ENCODE measurements at regions not wholly inside any gene's neighbourhood (a gene's known extent, or its start where the extent isn't known, plus 50 kb on each side); places are given as distances from the start of the nearest gene placed in this dataset.
A peak's percentile ranks its signal among the peaks of the same experiment; 100 is the strongest.

DNA sequence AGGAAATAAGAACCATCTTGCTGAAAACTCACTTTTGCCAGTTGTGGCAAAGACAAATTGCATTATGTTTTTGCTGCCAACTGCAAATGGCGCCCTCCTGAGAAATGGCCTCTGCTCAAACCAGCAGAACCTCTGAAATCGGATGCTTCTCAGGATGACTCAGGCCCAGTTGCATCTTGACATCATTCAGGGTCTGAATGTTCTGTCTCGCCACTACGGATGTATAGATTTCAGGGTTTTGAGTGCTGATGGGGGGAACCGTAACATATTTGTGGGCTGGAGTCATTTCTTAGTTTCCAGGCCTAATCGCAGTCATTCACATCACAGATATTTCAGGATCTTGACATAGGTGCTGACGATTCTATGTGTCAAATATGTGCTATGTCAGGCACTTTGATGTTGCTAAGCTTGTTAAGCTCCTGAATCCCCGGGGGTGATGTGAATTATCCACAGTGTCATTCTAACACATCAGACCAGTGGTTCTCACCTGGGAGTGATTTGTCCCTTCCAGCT is 207.1 kb downstream of the NFATC2 start:
- Histone ChIP-seq H3K4me3 (no peak overlapping the region), H3K9me3 (no peaks in the 10 kb centered on the region), H3K27me3 (ENCODE audit: insufficient read depth in 3 of 3, low read length in 2 of 3) (no peaks in the 10 kb centered on the region), H3K4me1 (no peaks in the 10 kb centered on the region), H3K36me3 (ENCODE audit: insufficient read depth in 1 of 2, low read depth in 1 of 2) (no peaks in the 10 kb centered on the region), H3K27ac (no peak overlapping the region)
- TF ChIP-seq, protein P1, sequence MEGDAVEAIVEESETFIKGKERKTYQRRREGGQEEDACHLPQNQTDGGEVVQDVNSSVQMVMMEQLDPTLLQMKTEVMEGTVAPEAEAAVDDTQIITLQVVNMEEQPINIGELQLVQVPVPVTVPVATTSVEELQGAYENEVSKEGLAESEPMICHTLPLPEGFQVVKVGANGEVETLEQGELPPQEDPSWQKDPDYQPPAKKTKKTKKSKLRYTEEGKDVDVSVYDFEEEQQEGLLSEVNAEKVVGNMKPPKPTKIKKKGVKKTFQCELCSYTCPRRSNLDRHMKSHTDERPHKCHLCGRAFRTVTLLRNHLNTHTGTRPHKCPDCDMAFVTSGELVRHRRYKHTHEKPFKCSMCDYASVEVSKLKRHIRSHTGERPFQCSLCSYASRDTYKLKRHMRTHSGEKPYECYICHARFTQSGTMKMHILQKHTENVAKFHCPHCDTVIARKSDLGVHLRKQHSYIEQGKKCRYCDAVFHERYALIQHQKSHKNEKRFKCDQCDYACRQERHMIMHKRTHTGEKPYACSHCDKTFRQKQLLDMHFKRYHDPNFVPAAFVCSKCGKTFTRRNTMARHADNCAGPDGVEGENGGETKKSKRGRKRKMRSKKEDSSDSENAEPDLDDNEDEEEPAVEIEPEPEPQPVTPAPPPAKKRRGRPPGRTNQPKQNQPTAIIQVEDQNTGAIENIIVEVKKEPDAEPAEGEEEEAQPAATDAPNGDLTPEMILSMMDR (IDR thresholded peaks at IDR 0.05) = no peak
- DNase-seq = no peak
- ATAC-seq = no peak
- 41 to 53% (median 50%) methylated on average over 8 of the region's 8 CpGs for WGBS, 3 donors
- intact Hi-C loops (cut with DNase I) = no loop called here

DNA sequence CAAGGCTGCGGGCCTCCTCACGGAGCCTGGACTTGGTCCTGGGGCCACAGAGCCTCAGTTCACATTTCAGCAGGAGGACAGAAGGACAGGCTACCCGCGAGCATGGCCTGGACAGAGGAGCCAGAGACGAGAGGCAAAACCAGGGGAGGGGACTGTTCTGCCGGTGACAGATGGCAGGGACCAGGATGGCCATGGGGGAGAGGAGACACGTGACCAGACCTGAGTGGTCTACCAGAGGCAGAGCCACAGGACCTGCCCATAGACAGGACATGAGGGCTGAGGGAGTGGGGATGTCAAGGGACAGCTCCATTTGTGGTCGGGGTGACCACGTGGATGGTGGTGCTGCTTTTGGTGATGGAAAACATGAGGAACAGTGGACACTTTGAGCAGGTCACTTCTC is 207.9 kb downstream of the NFATC2 start:
- DNase-seq (no peak), ATAC-seq (no peak)
- TF ChIP-seq, protein P1 (IDR thresholded peaks at IDR 0.05) = no peak
- intact Hi-C loops (cut with DNase I) = no loop called here
- Histone ChIP-seq H3K27ac (no peak overlapping the region), H3K4me1 (no peaks in the 10 kb centered on the region), H3K27me3 (ENCODE audit: insufficient read depth in 3 of 3, low read length in 2 of 3) (no peaks in the 10 kb centered on the region), H3K36me3 (ENCODE audit: insufficient read depth in 1 of 2, low read depth in 1 of 2) (no peaks in the 10 kb centered on the region), H3K9me3 (no peaks in the 10 kb centered on the region), H3K4me3 (no peak overlapping the region)
- WGBS, 3 donors = 81 to 84% (median 82%) methylated on average over 9 of the region's 9 CpGs

DNA sequence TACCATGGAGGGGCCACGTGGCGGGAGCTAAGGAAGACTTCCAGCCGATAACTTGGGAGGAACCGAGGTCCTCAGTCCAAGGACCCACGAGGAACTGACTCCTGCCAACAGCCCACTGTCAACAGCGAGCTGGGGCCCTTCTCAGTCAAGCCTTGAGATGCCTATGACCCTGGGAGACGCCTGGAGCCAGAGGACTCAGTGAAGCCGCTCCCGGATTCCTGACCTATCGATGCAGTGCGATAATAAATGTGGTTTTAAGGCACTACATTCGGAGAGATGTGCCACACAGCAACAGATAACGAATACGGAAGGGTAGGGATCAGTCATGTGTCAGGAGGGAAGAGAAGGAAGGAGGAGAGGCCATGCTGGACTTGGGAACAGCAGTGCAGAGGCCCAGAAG is 208.5 kb downstream of the NFATC2 start:
- Histone ChIP-seq H3K9me3 (no peaks in the 10 kb centered on the region), H3K27me3 (ENCODE audit: insufficient read depth in 3 of 3, low read length in 2 of 3) (no peaks in the 10 kb centered on the region), H3K36me3 (ENCODE audit: insufficient read depth in 1 of 2, low read depth in 1 of 2) (no peaks in the 10 kb centered on the region), H3K4me3 (no peak overlapping the region), H3K4me1 (no peaks in the 10 kb centered on the region), H3K27ac (no peak overlapping the region)
- no peak for DNase-seq
- 91 to 95% (median 92%) methylated on average over 14 of the region's 14 CpGs for WGBS, 3 donors
- intact Hi-C loops (cut with DNase I) = no loop called here
- ATAC-seq = no peak
- TF ChIP-seq, protein P1 (IDR thresholded peaks at IDR 0.05) = no peak

DNA sequence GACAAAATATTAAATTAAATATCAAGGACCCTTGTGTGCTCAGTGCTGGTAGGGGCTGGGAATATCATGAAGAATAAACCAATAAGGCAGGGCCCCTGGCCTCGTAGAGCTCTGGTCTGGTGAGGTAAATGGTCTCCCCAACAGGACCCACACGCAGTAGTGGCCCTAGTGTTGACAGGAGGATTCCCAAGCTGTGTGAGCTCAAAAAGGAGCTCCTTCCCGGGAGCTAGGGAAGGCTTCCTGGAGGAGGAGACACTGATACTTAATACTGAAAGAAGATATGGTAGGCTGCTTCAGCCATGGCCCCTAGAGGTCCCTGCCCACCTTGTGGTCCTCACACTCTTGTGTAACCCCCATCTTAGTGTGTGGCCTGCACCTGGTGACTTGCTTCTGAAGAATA is 209.1 kb downstream of the NFATC2 start:
- 82 to 88% (median 83%) methylated on average over 3 of the region's 3 CpGs for WGBS, 3 donors
- Histone ChIP-seq H3K4me3 (no peak overlapping the region), H3K4me1 (no peaks in the 10 kb centered on the region), H3K27ac (no peak overlapping the region), H3K9me3 (no peaks in the 10 kb centered on the region), H3K27me3 (ENCODE audit: insufficient read depth in 3 of 3, low read length in 2 of 3) (no peaks in the 10 kb centered on the region), H3K36me3 (ENCODE audit: insufficient read depth in 1 of 2, low read depth in 1 of 2) (no peaks in the 10 kb centered on the region)
- TF ChIP-seq, protein P1 (IDR thresholded peaks at IDR 0.05) = no peak
- intact Hi-C loops (cut with DNase I) = no loop called here
- DNase-seq (no peak), ATAC-seq (no peak)

DNA sequence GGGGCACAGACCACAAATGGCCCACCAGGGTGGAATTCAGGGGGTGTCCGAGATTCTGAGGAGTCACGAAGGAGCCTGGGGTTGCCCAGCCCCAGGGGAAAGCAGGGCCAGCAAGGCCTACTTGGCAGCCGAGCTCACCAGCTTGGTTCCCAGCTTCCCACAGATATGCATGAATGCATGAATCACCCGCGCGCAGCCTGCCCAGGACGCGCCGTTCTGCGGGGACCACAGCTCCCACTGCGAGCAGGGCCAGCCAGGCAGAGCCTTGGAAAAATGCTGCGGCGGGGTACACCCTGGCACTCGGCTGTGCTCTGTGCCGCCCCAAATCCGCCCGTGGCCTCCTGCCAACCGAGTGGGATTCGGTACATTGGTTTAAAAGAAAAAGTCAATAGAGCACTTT is 211.0 kb downstream of the NFATC2 start:
- peaks cover 0 to 9% (median 0%) of the 10 kb centered on the region in 3 donors for H3K27me3 ChIP-seq (ENCODE audit: insufficient read depth in 3 of 3, low read length in 2 of 3)
- H3K4me1 ChIP-seq = no peaks in the 10 kb centered on the region
- H3K4me3 ChIP-seq = no peak overlapping the region
- intact Hi-C loops (cut with DNase I) = no loop called here
- DNase-seq = peak in 1 of 2 donors; percentile 25
- TF ChIP-seq, protein P1 (IDR thresholded peaks at IDR 0.05) = no peak
- no peaks in the 10 kb centered on the region for H3K36me3 ChIP-seq (ENCODE audit: insufficient read depth in 1 of 2, low read depth in 1 of 2)
- no peak overlapping the region for H3K27ac ChIP-seq
- H3K9me3 ChIP-seq = no peaks in the 10 kb centered on the region
- WGBS, 3 donors = 65 to 77% (median 71%) methylated on average over 17 to 19 of the region's 19 CpGs
- no peak for ATAC-seq
